RPMI7951 (cell line): ENCODE measurements at regions not wholly inside any gene's neighbourhood (a gene's known extent, or its start where the extent isn't known, plus 50 kb on each side); places are given as distances from the start of the nearest gene placed in this dataset.

Source experiments
- DNase-seq: peaks from one replicate; pipeline ENCODE4 v3.0.0-alpha.2; 2012; ENCODE audit warnings: low read depth

GRCh38 chr5:104247260-104247659 is 684.7 kb upstream of the NUDT12 start:
- DNase-seq, result no peak

GRCh38 chr5:104241046-104241445 is 678.5 kb upstream of the NUDT12 start:
- DNase-seq, result no peak

GRCh38 chr5:104237586-104237985 is 675.0 kb upstream of the NUDT12 start:
- no peak for DNase-seq

GRCh38 chr5:104223885-104224773 is 661.5 kb upstream of the NUDT12 start:
- DNase-seq, result no peak

- no peak for DNase-seq
Observed at GRCh38 chr5:104218200-104218599, 655.6 kb upstream of the NUDT12 start.

- DNase-seq, result no peak
Observed at GRCh38 chr5:104213216-104213615, 650.6 kb upstream of the NUDT12 start.

GRCh38 chr5:104199771-104200170 is 637.2 kb upstream of the NUDT12 start:
- DNase-seq, result no peak

GRCh38 chr5:104198156-104198555 is 635.6 kb upstream of the NUDT12 start:
- no peak for DNase-seq

GRCh38 chr5:104189909-104190308 is 627.3 kb upstream of the NUDT12 start:
- peak; percentile 83 for DNase-seq

- peak; percentile 90 for DNase-seq
Observed at GRCh38 chr5:104189031-104189430, 626.4 kb upstream of the NUDT12 start.

- no peak for DNase-seq
Observed at GRCh38 chr5:104187656-104188055, 625.1 kb upstream of the NUDT12 start.

- DNase-seq, result no peak
Observed at GRCh38 chr5:104186510-104186909, 623.9 kb upstream of the NUDT12 start.

- peak; percentile 89 for DNase-seq
Observed at GRCh38 chr5:104186100-104186499, 623.5 kb upstream of the NUDT12 start.

- DNase-seq, result no peak
Observed at GRCh38 chr5:104184264-104184663, 621.7 kb upstream of the NUDT12 start.

GRCh38 chr5:104178829-104179456 is 616.4 kb upstream of the NUDT12 start:
- peak; percentile 67 for DNase-seq

GRCh38 chr5:104178066-104178465 is 615.5 kb upstream of the NUDT12 start:
- no peak for DNase-seq

GRCh38 chr5:104177651-104178050 is 615.1 kb upstream of the NUDT12 start:
- no peak for DNase-seq

GRCh38 chr5:104172976-104173375 is 610.4 kb upstream of the NUDT12 start:
- DNase-seq, result no peak

- no peak for DNase-seq
Observed at GRCh38 chr5:104171958-104172690, 609.5 kb upstream of the NUDT12 start.

- no peak for DNase-seq
Observed at GRCh38 chr5:104170926-104171325, 608.3 kb upstream of the NUDT12 start.

GRCh38 chr5:104146652-104147051 is 584.1 kb upstream of the NUDT12 start:
- DNase-seq, result no peak

GRCh38 chr5:104139840-104140239 is 577.3 kb upstream of the NUDT12 start:
- DNase-seq, result no peak

GRCh38 chr5:104130320-104130719 is 567.7 kb upstream of the NUDT12 start:
- no peak for DNase-seq
